ENCODE measurements at regions not wholly inside any gene's neighbourhood (a gene's known extent, or its start where the extent isn't known, plus 50 kb on each side); places are given as distances from the start of the nearest gene placed in this dataset.
A peak's percentile ranks its signal among the peaks of the same experiment; 100 is the strongest.

DNA sequence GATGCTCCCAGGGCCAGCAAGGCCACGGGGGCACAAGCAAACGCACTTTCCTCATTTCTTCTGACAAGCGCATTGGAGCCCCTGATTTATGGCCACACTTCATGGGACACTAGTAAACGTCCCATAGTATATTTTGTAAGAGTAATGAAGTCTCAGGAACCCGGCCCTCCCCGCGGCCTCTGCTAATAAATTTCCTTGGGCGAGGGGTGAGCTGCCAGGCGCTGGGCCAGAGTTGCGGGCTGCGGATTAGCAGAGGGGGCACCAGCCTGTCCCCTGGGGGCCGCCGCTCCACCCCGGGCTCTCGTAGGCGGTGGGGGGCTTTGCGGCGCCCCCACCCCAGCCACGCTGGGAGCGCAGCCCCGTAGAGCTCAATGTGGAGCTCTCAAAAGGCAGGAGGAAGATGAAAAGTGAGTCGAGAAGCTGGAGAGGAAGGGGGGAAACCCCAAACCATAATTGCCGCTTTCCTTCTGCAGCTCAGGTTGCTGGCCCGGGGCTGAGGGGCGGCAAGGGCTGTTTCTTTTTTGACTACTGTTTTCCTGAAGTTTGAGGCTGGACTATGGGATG, 173.6 kb downstream of the CDC5L start:
- DNase-seq = no peak

DNA sequence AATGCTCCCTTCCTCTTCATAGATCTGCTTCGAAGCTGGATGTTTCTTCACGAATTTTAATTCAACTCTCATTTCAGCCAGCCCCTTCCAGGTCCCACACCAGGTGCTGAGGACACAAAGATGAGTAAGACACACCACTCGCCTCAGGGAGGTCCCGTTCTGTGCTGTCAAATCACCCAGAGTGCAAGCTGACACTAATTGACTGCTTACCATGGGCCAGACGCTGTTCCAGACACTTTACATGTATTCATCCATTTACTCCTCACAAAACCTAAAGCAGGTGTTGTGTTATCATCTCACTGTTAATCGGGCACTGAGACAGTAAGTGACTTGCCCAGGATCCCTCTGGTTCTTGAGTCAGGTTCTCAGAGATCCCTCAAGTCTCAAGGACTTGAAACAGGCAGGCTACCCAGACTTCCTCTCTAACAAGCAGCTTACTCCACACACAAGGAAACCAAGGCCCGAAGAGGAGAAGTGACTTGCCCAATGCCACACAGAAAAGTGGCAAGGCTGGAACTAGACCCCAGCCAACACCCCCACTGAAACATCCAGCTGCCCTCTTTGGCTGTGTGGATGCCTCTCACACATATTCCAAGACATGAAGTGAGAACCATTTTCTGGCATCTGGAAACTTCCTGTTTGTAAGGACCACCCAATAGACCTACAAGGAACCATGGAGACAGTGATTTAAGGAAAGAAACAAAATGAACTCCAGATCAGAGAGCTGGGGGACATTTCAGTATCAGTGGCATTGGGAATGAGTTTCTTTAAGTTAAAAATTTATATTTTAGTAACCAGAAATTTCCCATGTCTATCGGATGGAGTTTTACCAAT, 174.5 kb downstream of the CDC5L start:
- peak; percentile 10 for DNase-seq

DNA sequence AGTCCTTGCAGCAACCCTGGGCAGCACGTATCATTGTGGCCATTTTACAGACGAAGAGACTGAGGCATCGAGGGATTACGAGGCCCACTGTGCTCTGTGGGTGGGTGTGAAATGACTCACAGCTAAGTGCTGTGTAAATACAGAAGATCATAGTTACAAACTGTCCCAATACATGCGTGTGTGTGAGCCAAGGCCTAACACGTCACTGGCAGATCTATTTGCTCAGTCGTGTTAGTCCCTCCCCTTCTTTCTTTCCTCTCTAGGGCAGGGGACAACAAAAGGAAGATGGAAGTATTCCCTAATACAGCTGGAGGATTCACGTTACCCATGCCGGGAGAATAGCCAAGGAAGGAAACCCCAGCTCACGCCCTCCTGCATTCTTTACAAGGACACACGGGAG, 175.9 kb downstream of the CDC5L start:
- DNase-seq = no peak

DNA sequence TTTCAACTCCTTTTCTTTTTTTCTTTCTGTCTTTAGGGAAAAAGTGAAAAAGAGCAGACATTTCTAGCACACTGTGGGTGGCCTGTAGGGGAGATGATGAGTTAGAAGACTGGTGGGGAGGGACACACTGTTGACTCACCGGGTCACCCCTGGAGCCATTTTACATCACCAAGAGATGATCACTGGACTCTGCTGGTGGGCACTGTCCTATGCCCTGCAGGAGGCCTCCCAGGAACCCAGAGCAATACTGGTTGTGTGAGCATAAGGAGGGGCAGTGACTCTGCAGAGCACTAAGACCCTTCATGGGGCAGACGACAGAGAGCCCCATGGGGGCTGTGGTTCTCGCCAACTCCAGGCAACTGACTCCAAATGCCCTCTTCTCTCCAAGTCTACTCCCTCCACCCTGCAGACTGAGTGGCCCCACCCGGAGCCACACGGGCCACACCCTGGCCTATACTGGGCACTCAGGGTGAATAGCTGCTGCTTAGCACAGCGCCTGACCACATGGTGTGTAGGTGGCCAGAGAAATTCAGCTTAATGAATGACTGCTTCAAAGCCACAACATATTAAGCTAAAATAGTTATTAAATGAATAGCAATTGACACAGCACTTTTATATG, 177.5 kb downstream of the CDC5L start:
- peak; percentile 10 for DNase-seq

DNA sequence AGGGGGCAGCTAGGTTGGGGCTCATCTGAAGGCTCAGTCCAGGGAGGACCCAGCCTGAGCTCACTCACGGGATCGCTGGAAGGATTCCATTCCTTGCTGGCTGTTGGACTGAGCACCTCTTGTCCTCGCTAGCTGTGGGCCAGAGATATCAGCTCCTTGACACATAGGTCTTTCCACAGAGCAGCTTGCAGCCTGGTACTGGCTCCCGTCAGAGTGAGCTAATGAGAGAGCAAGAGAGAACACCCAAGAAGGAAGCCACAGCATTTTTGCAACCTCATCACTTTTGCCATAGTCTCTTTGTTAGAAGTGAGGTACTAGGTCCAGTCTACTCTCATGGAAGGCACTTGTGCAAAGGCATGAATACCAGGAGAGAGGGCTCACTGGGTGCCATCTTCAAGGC, 179.9 kb downstream of the CDC5L start:
- peak; percentile 9 for DNase-seq

DNA sequence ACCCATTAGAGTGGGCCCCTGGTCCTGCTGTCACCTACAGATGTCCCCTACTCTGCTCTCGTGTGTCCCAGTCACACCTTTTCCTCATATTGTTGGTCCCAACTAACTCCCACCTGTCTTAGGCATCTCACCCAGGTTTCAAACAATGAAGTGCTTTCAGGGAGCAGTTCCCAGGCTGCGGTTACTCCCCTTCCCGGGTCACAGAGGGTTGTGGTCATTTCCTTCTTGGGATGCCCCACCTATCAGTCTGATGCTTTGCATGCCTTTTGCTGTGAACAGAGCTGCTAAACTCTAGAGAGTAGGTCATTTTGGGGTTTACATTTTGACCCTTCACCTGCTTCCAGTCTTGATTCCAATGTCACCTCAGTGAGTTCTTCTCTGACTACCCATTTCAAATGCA, 181.6 kb downstream of the CDC5L start:
- no peak for DNase-seq

DNA sequence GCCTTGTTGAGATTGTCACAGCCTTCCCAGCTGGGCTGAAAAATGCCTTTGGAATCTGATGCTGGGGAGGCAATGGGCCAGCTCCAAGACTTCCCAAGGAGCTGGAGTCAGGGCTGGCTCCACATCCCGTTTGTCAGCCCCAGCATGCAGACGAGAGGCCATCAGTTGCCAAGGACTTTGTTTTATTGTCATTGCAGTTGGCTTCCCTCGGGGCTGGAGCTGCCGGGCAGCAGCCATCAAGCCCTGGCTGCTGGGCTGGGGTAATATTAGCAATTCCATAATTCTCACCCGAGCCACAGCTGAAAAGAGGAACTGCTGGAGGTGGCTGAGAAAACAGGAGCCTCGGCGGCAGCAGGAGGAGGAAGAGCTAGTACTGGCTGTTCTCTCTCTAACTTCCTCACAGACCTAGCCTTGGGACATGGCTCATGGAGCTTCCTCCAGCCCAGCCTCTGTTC, 182.5 kb downstream of the CDC5L start:
- peak; percentile 32 for DNase-seq

DNA sequence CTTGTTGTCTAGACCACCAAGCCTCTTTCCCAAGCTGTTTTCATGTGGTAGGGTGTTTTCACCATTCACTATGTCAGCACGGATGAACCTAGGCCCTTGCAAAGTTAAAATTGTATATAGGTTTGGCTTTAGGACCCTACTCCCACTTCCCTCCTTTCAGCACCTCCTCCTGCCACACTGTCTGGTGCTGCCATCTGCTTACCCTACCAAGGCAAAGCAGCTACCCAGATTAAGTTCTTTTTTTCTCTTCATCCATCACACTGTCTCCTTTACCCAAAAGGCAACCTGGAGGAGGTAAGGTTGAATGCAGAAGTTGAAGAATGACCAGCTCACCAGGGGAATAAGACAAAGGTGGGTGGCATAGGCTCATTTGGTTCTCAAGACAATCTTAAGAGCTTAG, 184.0 kb downstream of the CDC5L start:
- no peak for DNase-seq

DNA sequence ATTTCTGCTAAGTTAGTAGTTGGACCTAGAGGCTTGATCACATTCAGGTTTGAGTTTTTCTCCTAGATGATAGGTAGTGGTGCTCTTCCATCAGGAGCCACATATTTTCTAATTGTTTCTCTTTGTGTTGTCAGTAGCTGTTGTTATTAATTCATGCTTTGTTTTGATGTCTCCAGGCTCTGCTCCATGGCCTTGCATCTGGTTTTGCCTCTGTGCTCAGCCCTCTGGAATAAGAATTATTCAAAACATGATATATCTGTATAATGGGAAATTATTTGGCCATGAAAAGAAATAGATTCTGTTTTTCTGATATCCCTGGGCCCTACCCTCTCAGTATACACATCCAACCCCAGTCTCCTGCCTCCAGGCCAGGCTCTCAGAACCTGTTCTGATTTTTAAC, 184.8 kb downstream of the CDC5L start:
- DNase-seq = no peak

DNA sequence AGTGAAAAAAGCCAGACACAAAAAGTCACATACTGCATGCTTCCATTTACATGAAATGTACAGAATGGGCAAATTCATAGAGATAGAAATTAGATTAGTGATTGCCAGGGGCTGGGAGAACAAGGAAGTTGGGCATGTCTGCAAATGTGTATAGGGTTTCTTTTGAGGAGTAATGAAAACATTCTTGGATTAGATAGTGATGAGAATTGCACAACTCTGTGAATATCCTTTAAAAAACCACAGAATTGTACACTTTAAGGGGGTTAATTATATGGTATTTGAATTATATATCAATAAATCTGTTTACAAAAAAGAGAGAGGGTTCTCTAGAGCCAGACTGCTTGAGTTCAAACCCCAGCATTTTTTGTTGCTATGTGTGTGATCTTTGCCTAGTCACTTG, 188.1 kb downstream of the CDC5L start:
- no peak for DNase-seq

DNA sequence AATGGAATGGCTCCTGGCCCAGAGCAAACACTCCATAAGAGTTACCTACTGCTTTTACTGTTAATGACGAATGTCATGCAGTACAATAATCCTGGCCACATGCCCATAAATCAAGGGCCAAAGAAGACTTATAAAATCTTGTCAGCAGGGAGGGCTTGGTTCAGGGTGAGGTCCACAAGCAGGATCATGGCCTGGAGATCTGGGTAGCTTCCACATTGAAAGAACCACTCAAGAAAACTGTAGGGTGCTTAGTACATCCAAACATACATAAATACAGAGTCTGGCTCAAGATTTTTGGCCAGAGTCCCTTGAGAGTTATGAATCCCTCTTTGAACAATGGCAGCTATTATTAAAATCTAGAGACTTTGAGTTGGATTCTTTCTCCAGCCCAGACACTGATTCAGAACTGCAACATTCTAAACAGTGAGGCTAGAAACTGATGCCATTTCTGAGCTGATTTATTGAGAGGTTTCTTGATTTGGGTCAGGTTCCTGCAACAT, 188.7 kb downstream of the CDC5L start:
- DNase-seq = no peak

DNA sequence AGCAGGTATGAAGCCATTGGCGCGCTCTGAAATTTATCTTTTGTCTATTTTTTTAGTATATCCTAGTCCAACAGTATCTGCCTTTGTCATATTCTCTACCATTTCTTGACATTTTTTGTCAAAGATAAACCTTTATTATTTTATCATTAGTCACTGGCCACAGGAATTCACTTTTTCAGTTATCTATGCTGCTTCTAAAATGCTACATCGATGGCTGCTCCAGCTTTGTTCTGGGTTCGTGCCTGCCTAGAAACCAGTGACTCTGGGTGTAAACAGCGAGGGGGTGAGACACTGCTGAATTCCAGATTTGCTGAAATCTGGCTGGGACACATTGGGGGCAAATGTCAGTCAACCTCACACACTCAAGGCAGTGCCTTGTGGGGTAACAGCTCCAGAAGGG, 193.4 kb downstream of the CDC5L start:
- DNase-seq = no peak

DNA sequence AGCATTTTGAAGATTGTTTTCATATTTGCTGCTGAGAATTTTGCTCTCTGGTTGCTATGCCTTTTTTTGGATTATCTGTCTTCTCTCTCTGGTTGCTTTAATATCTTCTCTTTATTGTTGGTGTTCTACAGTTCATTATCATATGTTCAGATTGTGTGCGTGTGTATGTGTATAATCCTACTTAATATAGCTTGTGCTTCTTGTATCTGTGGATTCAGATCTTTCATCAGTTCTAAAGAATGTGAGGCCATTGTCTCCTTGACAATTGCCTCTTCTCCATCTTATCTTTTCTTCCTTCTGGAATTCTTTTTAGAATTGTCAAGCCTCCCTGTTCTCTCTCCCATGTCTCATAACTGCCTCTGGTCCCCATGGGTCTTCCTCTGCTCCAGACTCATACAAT, 195.4 kb downstream of the CDC5L start:
- DNase-seq = no peak

DNA sequence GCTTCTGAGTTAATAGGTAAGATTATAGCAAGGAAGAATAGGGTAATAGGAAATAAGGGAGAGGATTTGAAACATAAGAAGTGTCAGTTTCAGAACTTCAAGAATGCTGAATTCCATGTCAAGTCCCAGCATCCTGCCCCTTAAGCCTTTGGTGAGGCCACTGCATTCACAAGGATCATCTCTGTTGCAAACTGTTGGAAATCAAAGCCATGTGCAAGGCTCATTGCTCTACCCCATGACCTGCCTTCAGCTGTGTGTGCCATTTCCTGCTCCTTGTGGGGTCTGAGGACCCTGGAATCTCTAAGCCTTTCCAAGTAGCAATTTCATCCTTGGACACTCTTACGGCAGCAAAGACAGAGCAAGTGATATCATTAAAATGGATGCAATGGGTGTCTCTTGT, 203.0 kb downstream of the CDC5L start:
- DNase-seq = no peak

DNA sequence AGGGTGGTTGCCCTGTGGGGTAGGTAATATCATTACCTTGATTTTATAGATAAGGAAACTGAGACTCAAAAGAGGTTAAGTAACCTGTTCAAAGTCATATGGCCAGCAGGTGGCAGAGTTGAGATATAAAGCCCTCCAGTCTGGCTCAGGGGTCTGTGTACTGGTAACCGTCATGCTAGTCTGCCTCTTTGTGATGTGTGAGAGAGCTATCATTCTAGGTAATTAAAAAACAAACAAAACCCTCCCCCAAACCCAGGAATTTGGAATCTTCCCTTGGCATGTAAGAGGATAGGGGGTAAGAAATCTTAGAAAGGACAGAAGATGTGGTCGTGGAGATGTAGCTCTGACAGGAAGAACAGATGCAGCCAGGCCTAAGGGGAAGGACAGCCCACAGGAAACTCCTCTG, 206.0 kb downstream of the CDC5L start:
- DNase-seq = peak; percentile 82

DNA sequence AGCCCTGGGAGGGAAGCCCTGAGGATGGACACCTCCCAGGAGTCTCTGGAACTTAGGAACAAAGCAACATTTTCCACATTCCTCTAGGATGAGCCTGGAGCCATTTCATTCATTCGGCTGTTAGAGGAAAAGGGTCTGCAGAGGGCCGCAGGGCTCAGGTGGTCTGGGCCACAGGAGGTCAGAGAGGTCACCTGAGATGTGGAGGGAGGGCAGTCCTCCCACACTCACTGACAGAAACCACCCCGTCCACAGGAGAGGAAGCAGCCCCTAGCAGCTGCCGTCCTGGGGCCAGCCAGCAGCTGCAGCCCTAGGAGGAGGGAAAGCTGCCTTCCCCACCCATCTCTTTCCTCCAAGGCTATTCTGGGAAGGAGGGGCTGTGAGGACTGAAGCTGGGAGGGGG, 207.0 kb downstream of the CDC5L start:
- no peak for DNase-seq

DNA sequence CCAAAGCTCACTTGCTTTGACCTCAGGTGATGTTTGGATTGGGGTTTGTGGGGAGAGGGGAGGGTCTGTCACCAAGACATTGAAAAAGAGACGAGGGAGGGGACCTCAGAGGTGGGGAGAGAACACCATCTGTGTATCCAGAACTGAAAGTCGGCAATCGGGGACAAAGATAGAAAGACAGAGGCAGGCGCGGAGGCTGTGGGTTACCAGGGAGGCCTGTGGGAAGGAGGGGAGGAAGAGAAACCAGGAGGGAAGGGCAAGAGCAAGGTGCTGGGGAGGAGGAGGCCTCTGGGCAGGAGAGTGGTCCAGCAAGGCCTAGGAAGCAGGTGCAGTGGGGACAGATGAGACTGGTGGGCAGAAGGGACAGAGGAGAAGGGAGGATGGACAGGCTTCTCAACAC, 211.2 kb downstream of the CDC5L start:
- no peak for DNase-seq

DNA sequence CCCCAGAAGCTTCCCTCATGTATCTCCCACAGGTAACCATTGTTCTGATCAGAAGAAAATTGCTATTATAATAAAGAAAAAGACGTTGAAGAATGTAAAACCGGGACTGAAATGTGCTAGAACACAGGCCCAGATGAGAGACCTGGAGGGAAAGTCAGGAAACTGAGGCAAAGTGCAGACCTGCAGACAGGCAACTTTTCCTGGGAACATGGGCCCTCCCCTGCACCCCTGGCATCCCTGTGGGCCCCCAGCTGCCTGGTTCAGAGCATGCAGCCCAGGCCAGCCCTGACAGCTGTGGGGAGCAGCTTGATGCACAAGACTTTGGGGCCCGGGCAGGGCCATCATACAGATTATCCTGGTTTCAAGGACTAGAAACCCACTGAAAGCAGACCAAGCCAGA, 212.2 kb downstream of the CDC5L start:
- no peak for DNase-seq

DNA sequence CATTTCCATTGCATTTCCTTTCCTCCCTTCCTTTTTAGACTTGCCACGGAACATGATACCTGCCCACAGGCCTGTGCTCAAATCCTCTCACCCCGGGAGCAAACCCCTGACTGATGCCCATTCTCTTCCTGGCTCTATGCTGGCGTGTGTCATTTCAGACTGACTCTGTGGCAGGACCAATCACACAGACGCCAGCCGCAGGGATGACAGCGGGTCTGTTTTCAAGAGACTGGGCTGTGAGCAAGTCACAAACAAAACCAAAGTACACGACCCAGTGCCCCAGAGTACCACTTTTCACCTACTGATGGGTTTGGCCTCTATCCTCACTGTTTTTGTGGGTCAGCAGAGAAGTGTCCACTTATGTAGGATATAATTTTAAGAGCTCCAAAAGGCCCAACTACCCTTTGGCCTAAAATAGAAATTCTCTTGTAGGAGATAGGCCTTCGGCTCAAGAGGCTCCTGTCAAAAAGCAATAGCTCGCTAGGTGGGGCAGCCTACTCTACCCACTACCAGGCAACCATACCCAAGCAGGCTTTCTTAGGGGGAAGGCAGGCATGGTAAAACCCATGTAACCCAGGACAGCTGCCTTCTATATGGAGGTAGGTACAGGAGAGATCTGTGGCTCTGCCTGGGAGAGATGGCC, 215.7 kb downstream of the CDC5L start:
- DNase-seq = no peak

DNA sequence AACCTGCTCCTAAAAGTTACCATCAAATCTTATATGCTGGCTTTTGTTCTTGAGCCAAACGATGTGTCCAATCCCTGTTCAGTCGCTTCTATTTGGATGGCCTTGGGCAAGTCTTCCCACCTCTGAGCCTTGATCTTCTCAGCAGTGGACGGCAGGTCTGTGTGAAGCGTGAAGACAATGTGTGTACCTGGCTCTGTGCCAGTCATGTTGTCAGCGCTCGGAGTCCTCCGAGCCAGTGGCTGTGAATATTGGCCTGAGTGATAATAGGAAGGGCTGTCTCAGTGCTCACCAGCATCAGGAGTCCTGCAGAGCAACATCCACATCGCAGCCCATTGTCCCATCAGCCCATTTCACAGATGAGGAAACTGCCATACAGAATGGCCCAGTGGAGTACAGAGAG, 219.0 kb downstream of the CDC5L start:
- DNase-seq = no peak

DNA sequence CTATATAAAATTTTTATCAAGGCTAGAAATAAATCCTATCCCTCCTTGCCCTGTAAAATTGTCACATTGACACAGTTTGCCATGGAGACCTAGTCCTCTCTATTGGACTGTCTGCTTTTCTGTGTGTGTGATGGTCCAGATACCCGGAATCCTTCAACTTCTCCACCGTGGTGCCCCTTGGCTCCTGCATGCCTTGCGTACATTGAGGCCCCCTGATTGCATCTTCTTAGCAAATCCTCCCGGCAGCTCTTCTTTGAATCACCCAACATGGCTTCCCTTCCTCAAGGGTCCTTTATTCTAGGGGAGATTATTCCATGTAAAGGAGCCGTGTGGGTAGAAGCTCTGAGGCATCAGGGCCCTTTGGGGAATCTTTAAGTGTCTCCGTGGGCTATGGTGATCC, 219.5 kb downstream of the CDC5L start:
- DNase-seq = no peak

DNA sequence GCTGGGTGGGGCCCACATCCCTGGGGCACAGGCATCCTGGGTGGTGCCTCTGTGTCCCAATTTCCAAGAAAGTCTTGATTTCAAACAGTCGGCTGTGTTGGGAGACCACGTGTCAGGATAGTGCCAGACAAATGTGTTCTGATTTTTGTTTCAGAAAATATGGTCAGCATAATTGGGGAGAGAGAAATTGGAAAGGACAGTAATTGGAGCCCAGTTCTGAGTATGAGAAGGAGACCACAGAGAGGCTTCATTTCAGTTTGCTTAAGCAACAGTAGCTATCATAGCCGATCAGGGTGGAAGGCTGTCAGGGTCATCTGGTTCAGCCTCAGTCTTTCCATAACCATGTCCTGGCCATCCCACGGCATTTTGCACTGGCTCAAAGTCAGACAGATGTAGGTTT, 220.7 kb downstream of the CDC5L start:
- no peak for DNase-seq

DNA sequence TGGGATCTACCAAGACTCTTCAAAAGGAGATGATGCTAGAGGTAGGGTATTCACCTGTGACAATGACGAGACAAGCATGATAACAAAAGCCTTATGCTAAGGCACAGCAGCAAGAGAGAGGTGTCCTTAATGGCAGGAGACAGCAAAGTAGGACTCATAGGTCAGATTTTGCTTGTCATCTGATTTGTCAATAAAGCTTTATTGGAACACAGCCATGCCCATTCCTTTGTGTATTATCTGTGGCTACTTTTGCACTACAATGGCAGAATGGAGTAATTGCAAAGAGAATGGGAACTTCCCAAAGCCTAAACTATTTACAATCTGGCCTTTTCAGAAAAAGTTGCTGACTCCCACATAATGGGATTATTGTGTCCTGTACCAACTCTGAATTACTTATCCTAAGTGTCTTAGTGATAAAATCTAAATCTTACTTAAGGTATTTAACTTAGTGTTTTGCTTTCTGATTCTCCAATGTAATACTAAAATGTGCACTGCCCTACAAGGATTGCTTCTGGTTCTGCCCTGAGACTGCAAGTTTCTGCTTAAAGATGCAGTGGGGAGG, 221.6 kb downstream of the CDC5L start:
- DNase-seq = no peak

Data from hematopoietic multipotent progenitor cell treated with erythropoietin and hydrocortisone succinate and interleukin-3 and kit ligand, for 6 days (in vitro differentiated cells).